OCI-LY3 (cell line): ENCODE measurements at regions not wholly inside any gene's neighbourhood (a gene's known extent, or its start where the extent isn't known, plus 50 kb on each side); places are given as distances from the start of the nearest gene placed in this dataset.

Experiments used
- EZH2phosphoT487 ChIP-seq: fragments of 200-600 bp; shearing (Covaris generic); IDR thresholded peaks from 2 replicates; pipeline ENCODE4 v1.6.1; 2018; ENCODE audit warnings: antibody characterized with exemption, mixed run types, low read depth
- TF ChIP-seq, protein P1 (sequence below): fragments of 200-600, 300-600 bp; sonication (generic); IDR thresholded peaks from 2 replicates; pipeline ENCODE4 v1.5.1; 2014; ENCODE audit warnings: antibody characterized with exemption, low read length, low read depth

DNA sequence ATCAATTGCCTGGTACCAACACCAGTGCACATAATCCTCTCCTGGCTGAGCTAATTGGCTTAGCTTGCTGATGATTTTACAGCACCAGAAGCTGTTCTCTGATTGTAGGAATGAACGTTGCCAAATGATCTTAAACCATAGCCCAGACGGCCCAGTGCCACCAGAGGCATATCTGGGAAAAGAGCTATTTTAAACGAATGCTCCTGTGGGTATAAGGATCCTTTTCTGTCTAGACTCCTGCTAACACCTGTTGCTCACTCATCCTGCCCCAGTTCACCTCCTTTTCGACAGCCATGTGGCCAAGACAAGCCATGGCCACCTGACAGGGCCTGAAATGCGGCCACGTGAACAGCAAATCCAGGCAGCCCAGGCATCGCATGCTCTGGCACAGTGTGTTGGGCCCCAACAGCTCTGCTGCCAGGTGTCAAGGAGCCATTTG is 289.9 kb upstream of the SLC30A5 start:
- TF ChIP-seq, protein P1, sequence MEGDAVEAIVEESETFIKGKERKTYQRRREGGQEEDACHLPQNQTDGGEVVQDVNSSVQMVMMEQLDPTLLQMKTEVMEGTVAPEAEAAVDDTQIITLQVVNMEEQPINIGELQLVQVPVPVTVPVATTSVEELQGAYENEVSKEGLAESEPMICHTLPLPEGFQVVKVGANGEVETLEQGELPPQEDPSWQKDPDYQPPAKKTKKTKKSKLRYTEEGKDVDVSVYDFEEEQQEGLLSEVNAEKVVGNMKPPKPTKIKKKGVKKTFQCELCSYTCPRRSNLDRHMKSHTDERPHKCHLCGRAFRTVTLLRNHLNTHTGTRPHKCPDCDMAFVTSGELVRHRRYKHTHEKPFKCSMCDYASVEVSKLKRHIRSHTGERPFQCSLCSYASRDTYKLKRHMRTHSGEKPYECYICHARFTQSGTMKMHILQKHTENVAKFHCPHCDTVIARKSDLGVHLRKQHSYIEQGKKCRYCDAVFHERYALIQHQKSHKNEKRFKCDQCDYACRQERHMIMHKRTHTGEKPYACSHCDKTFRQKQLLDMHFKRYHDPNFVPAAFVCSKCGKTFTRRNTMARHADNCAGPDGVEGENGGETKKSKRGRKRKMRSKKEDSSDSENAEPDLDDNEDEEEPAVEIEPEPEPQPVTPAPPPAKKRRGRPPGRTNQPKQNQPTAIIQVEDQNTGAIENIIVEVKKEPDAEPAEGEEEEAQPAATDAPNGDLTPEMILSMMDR: no peak
- TF ChIP-seq EZH2phosphoT487: no peak
